ENCODE measurements at regions not wholly inside any gene's neighbourhood (a gene's known extent, or its start where the extent isn't known, plus 50 kb on each side); places are given as distances from the start of the nearest gene placed in this dataset.

- Histone ChIP-seq H3K4me1 (ENCODE audit: insufficient read depth, low read length) (peaks cover 32% of the 10 kb centered on the region), H3K27ac (ENCODE audit: low read depth, low read length) (no peak overlapping the region), H3K27me3 (ENCODE audit: insufficient read depth, low read length) (no peaks in the 10 kb centered on the region), H3K4me2 (ENCODE audit: insufficient read depth, low read length) (no peak overlapping the region), H3K79me2 (ENCODE audit: insufficient read depth, low read length) (no peaks in the 10 kb centered on the region), H3K36me3 (ENCODE audit: insufficient read depth, low read length) (no peaks in the 10 kb centered on the region), H2AFZ (ENCODE audit: low read length) (peak overlapping the region; percentile 17), H3K4me3 (ENCODE audit: insufficient read depth, low read length) (no peak overlapping the region), H3K9me3 (ENCODE audit: low read depth, low read length) (no peaks in the 10 kb centered on the region), H4K20me1 (ENCODE audit: insufficient read depth, low read length) (no peaks in the 10 kb centered on the region)
- no peak for TF ChIP-seq CTCF (IDR thresholded peaks at IDR 0.05; ENCODE audit: extremely low read depth, low read depth, low read length)
- no peak for DNase-seq (ENCODE audit: insufficient read length, low spot score, missing footprints)
Observed at GRCh38 chr6:133590196-133590595, 298.7 kb upstream of the TCF21 start.

GRCh38 chr6:133590814-133591213 lies 298.1 kb upstream of the TCF21 start:
- H3K79me2 ChIP-seq (ENCODE audit: insufficient read depth, low read length), result no peaks in the 10 kb centered on the region
- H3K4me3 ChIP-seq (ENCODE audit: insufficient read depth, low read length), result no peak overlapping the region
- H4K20me1 ChIP-seq (ENCODE audit: insufficient read depth, low read length), result no peaks in the 10 kb centered on the region
- no peak for TF ChIP-seq CTCF (IDR thresholded peaks at IDR 0.05; ENCODE audit: extremely low read depth, low read depth, low read length)
- no peaks in the 10 kb centered on the region for H3K27me3 ChIP-seq (ENCODE audit: insufficient read depth, low read length)
- no peaks in the 10 kb centered on the region for H3K9me3 ChIP-seq (ENCODE audit: low read depth, low read length)
- H3K4me2 ChIP-seq (ENCODE audit: insufficient read depth, low read length), result no peak overlapping the region
- peak overlapping the region; percentile 20 for H2AFZ ChIP-seq (ENCODE audit: low read length)
- peaks cover 36% of the 10 kb centered on the region for H3K4me1 ChIP-seq (ENCODE audit: insufficient read depth, low read length)
- H3K27ac ChIP-seq (ENCODE audit: low read depth, low read length), result peak overlapping the region; percentile 26
- DNase-seq (ENCODE audit: insufficient read length, low spot score, missing footprints), result no peak
- no peaks in the 10 kb centered on the region for H3K36me3 ChIP-seq (ENCODE audit: insufficient read depth, low read length)

- H4K20me1 ChIP-seq (ENCODE audit: insufficient read depth, low read length), result no peaks in the 10 kb centered on the region
- H3K79me2 ChIP-seq (ENCODE audit: insufficient read depth, low read length), result no peaks in the 10 kb centered on the region
- H3K4me1 ChIP-seq (ENCODE audit: insufficient read depth, low read length), result peaks cover 36% of the 10 kb centered on the region
- DNase-seq (ENCODE audit: insufficient read length, low spot score, missing footprints), result no peak
- H3K36me3 ChIP-seq (ENCODE audit: insufficient read depth, low read length), result no peaks in the 10 kb centered on the region
- no peak overlapping the region for H3K4me3 ChIP-seq (ENCODE audit: insufficient read depth, low read length)
- H3K4me2 ChIP-seq (ENCODE audit: insufficient read depth, low read length), result no peak overlapping the region
- H3K27me3 ChIP-seq (ENCODE audit: insufficient read depth, low read length), result no peaks in the 10 kb centered on the region
- TF ChIP-seq CTCF (IDR thresholded peaks at IDR 0.05; ENCODE audit: extremely low read depth, low read depth, low read length), result no peak
- no peak overlapping the region for H2AFZ ChIP-seq (ENCODE audit: low read length)
- H3K9me3 ChIP-seq (ENCODE audit: low read depth, low read length), result no peaks in the 10 kb centered on the region
- peak overlapping the region; percentile 26 for H3K27ac ChIP-seq (ENCODE audit: low read depth, low read length)
Observed at GRCh38 chr6:133591275-133591674, 297.6 kb upstream of the TCF21 start.

GRCh38 chr6:133594652-133595110 lies 294.2 kb upstream of the TCF21 start:
- Histone ChIP-seq H2AFZ (ENCODE audit: low read length) (peak overlapping the region; percentile 34), H3K4me3 (ENCODE audit: insufficient read depth, low read length) (no peak overlapping the region), H3K27me3 (ENCODE audit: insufficient read depth, low read length) (no peaks in the 10 kb centered on the region), H3K27ac (ENCODE audit: low read depth, low read length) (peak overlapping the region; percentile 55), H3K4me2 (ENCODE audit: insufficient read depth, low read length) (peak overlapping the region; percentile 49), H3K36me3 (ENCODE audit: insufficient read depth, low read length) (no peaks in the 10 kb centered on the region), H4K20me1 (ENCODE audit: insufficient read depth, low read length) (no peaks in the 10 kb centered on the region), H3K79me2 (ENCODE audit: insufficient read depth, low read length) (no peaks in the 10 kb centered on the region), H3K9me3 (ENCODE audit: low read depth, low read length) (no peaks in the 10 kb centered on the region), H3K4me1 (ENCODE audit: insufficient read depth, low read length) (peaks cover 26% of the 10 kb centered on the region)
- TF ChIP-seq CTCF (IDR thresholded peaks at IDR 0.05; ENCODE audit: extremely low read depth, low read depth, low read length), result no peak
- peak; percentile 9 for DNase-seq (ENCODE audit: insufficient read length, low spot score, missing footprints)
